Fibroblast of the conjunctiva (primary cell): ENCODE measurements at regions not wholly inside any gene's neighbourhood (a gene's known extent, or its start where the extent isn't known, plus 50 kb on each side); places are given as distances from the start of the nearest gene placed in this dataset.

Experiments used
- DNase-seq: peaks from one replicate; pipeline ENCODE4 v3.0.0-alpha.2; 2010; ENCODE audit warnings: low read depth

- DNase-seq: no peak
Measured at GRCh38 chr1:95994643-95995042, 726.9 kb upstream of the PTBP2 start.

- DNase-seq: no peak
Measured at GRCh38 chr1:96002201-96002600, 719.4 kb upstream of the PTBP2 start.

GRCh38 chr1:96002969-96003964, 718.3 kb upstream of the PTBP2 start:
- DNase-seq: no peak

GRCh38 chr1:96009831-96010434, 711.7 kb upstream of the PTBP2 start:
- peak; percentile 10 for DNase-seq

GRCh38 chr1:96011606-96012005, 710.0 kb upstream of the PTBP2 start:
- DNase-seq: no peak

- DNase-seq: no peak
Measured at GRCh38 chr1:96016219-96016618, 705.4 kb upstream of the PTBP2 start.

GRCh38 chr1:96020378-96020777, 701.2 kb upstream of the PTBP2 start:
- DNase-seq: no peak

GRCh38 chr1:96025062-96025461, 696.5 kb upstream of the PTBP2 start:
- no peak for DNase-seq

GRCh38 chr1:96028071-96028470, 693.5 kb upstream of the PTBP2 start:
- DNase-seq: no peak

- no peak for DNase-seq
Measured at GRCh38 chr1:96030312-96030711, 691.3 kb upstream of the PTBP2 start.

- no peak for DNase-seq
Measured at GRCh38 chr1:96034006-96034405, 687.6 kb upstream of the PTBP2 start.

GRCh38 chr1:96036763-96037162, 684.8 kb upstream of the PTBP2 start:
- DNase-seq: no peak

GRCh38 chr1:96038636-96039035, 682.9 kb upstream of the PTBP2 start:
- no peak for DNase-seq

- no peak for DNase-seq
Measured at GRCh38 chr1:96039910-96040309, 681.7 kb upstream of the PTBP2 start.

GRCh38 chr1:96041470-96041869, 680.1 kb upstream of the PTBP2 start:
- DNase-seq: no peak

- DNase-seq: no peak
Measured at GRCh38 chr1:96048572-96049212, 672.9 kb upstream of the PTBP2 start.

- no peak for DNase-seq
Measured at GRCh38 chr1:96049759-96050409, 671.7 kb upstream of the PTBP2 start.

- DNase-seq: no peak
Measured at GRCh38 chr1:96059276-96059675, 662.3 kb upstream of the PTBP2 start.

GRCh38 chr1:96059736-96060135, 661.8 kb upstream of the PTBP2 start:
- DNase-seq: no peak

- DNase-seq: no peak
Measured at GRCh38 chr1:96060621-96061020, 661.0 kb upstream of the PTBP2 start.

- DNase-seq: peak; percentile 28
Measured at GRCh38 chr1:96072021-96072420, 649.6 kb upstream of the PTBP2 start.

GRCh38 chr1:96073100-96073499, 648.5 kb upstream of the PTBP2 start:
- DNase-seq: no peak
